Left ventricle myocardium inferior (tissue), 1 donor: ENCODE measurements at regions not wholly inside any gene's neighbourhood (a gene's known extent, or its start where the extent isn't known, plus 50 kb on each side); places are given as distances from the start of the nearest gene placed in this dataset.
"Not testable (repeated sequence)": the region's sequence is repeated elsewhere in the genome, so short reads cannot be mapped to it uniquely, and the experiment has no call there.

Experiments used
- DNase-seq: peaks from one replicate; pipeline ENCODE4 v3.0.0-alpha.2; 2020
- H3K27ac ChIP-seq: fragments of 200-600 bp; replicated peaks from 2 replicates; pipeline ENCODE4 v1.8.0; 2021
- H3K27me3 ChIP-seq: fragments of 200-600 bp; 2 replicates; pipeline ENCODE4 v1.8.0; 2021; ENCODE audit warnings: low read depth
- H3K36me3 ChIP-seq: fragments of 200-600 bp; 2 replicates; pipeline ENCODE4 v1.8.0; 2021
- H3K4me1 ChIP-seq: fragments of 200-600 bp; 2 replicates; pipeline ENCODE4 v1.8.0; 2021
- H3K4me3 ChIP-seq: fragments of 200-600 bp; 2 replicates; pipeline ENCODE4 v1.8.0; 2021; ENCODE audit warnings: mild to moderate bottlenecking, moderate library complexity
- H3K9me3 ChIP-seq: fragments of 200-600 bp; replicated peaks from 2 replicates; pipeline ENCODE4 v1.8.0; 2021
- CTCF ChIP-seq: fragments of 200-600 bp; IDR thresholded peaks from 2 replicates; pipeline ENCODE4 v1.8.0; 2021; ENCODE audit warnings: antibody characterized with exemption, mild to moderate bottlenecking, borderline replicate concordance
- intact Hi-C: fragments of 100-400 bp; cut with micrococcal nuclease; formaldehyde crosslinking; loops from one replicate; pipeline ENCODE4 v1.11.0; 2022
- donor health status: DM: no; HTN: yes; CAD: no; lungs with severe emphysema.

- H3K27me3 ChIP-seq = peaks cover 11% of the 10 kb centered on the region
- no peaks in the 10 kb centered on the region for H3K36me3 ChIP-seq
- no peak for TF ChIP-seq CTCF
- no peak for DNase-seq
- H3K9me3 ChIP-seq = no peaks in the 10 kb centered on the region
- peak overlapping the region; percentile 19 for H3K27ac ChIP-seq
- H3K4me3 ChIP-seq = no peak overlapping the region
- intact Hi-C loops = loop anchor here (5.0 kb wide), 1 partner anchor 369 kb away; no protein-coding TSS in a partner anchor
- peaks cover 13% of the 10 kb centered on the region for H3K4me1 ChIP-seq
These were observed 68.5 kb upstream of the GTF3A start for GRCh38 chr13:27355894-27356293.

DNA sequence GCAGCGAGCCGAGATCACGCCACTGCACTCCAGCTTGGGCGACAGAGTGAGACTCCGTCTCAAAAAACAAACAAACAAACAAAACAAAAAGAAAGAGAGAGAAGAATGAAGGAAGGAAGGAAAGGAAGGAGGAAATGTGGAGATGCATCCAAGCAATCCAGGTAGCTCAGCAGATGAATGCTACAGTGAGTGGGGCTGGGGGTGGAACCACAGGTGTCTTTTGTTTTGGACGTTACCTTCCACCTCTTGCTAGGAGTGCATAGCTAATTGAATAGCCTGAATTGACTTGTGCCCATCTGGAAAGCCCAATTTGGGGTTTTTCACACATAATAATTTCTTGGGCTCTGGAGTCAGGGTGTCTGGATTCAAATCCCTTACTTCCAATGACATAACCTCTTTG lies 66.0 kb upstream of the GTF3A start:
- no peak for TF ChIP-seq CTCF

GRCh38 chr13:27359199-27359821 lies 65.1 kb upstream of the GTF3A start:
- no peaks in the 10 kb centered on the region for H3K36me3 ChIP-seq
- no peak overlapping the region for H3K27ac ChIP-seq
- H3K9me3 ChIP-seq = no peaks in the 10 kb centered on the region
- H3K4me1 ChIP-seq = peaks cover 17% of the 10 kb centered on the region
- intact Hi-C loops = loop anchor here (5.0 kb wide), 1 partner anchor 372 kb away; no protein-coding TSS in a partner anchor
- no peak overlapping the region for H3K4me3 ChIP-seq
- DNase-seq = peak; percentile 53
- peak; percentile 78 for TF ChIP-seq CTCF
- H3K27me3 ChIP-seq = peaks cover 17% of the 10 kb centered on the region

More for the DNA sequence above, 66.0 kb upstream of the GTF3A start:
- intact Hi-C loops = loop anchor here (5.0 kb wide), 1 partner anchor 371 kb away; no protein-coding TSS in a partner anchor
- H3K27me3 ChIP-seq = peaks cover 17% of the 10 kb centered on the region
- no peak overlapping the region for H3K4me3 ChIP-seq
- peaks cover 22% of the 10 kb centered on the region for H3K4me1 ChIP-seq
- no peaks in the 10 kb centered on the region for H3K9me3 ChIP-seq
- no peaks in the 10 kb centered on the region for H3K36me3 ChIP-seq
- H3K27ac ChIP-seq = no peak overlapping the region
- no peak for DNase-seq

GRCh38 chr13:27360562-27360961 lies 63.9 kb upstream of the GTF3A start:
- Histone ChIP-seq H3K4me3 (no peak overlapping the region), H3K27me3 (peaks cover 12% of the 10 kb centered on the region), H3K9me3 (no peaks in the 10 kb centered on the region), H3K4me1 (peaks cover 13% of the 10 kb centered on the region), H3K36me3 (no peaks in the 10 kb centered on the region), H3K27ac (no peak overlapping the region)
- no peak for TF ChIP-seq CTCF
- intact Hi-C loops = loop anchor here (10.0 kb wide), 1 partner anchor 624 kb away; the partner anchor contains the start of gene URAD
- no peak for DNase-seq

DNA sequence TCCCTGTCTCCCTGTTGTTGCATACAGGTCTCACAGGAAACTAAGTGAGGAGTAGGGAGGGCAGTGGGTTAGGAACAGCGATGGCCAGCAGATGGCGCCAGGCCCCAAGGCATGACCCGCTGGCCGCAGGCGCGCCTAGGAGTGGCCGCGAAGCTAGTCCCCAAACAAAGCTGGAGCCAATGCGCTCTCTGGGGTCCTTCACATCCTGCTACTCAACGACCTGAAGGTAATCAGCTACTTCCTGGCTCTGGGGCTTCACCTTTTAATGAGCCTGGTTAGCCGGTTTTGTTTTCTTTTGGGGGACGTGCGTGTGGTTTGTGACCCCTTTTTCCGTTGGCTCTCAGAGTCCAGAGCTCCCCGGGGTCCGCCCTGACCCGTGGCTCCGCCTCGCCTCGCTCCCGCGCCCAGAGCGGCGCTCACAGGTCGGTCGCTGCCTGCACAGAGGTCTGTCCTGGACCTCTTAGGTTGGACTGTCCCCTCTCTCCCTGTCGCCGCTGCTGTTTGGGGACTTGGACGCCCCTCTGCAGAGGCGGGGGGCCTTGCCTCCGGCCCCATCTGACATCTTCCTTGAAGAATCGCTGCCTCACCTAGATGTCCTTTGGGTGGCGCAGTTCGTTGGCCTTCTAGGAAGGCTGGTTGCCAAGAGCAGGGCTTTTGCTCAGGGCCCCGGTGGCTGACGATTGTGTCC lies 62.2 kb upstream of the GTF3A start:
- DNase-seq = peak; percentile 83
- Histone ChIP-seq H3K9me3 (no peaks in the 10 kb centered on the region), H3K36me3 (no peaks in the 10 kb centered on the region), H3K4me3 (peak overlapping the region; percentile 61), H3K27me3 (peaks cover 17% of the 10 kb centered on the region), H3K27ac (no peak overlapping the region), H3K4me1 (peaks cover 9% of the 10 kb centered on the region)
- intact Hi-C loops = loop anchor here (10.0 kb wide), 1 partner anchor 623 kb away; the partner anchor contains the start of gene URAD
- peak; percentile 94 for TF ChIP-seq CTCF

- H3K4me1 ChIP-seq, H3K4me3 ChIP-seq, DNase-seq, H3K36me3 ChIP-seq, H3K27ac ChIP-seq, H3K9me3 ChIP-seq: not testable (repeated sequence)
- peaks cover 31% of the 10 kb centered on the region for H3K27me3 ChIP-seq
- intact Hi-C loops = loop anchor here (10.0 kb wide), 1 partner anchor 621 kb away; the partner anchor contains the start of gene URAD
These were observed 60.8 kb upstream of the GTF3A start for GRCh38 chr13:27363637-27364036.
